ENCODE measurements at regions not wholly inside any gene's neighbourhood (a gene's known extent, or its start where the extent isn't known, plus 50 kb on each side); places are given as distances from the start of the nearest gene placed in this dataset.
"Not testable (repeated sequence)": the region's sequence is repeated elsewhere in the genome, so short reads cannot be mapped to it uniquely, and the experiment has no call there.

GRCh38 chr2:184413671-184414229 lies 184.6 kb upstream of the ZNF804A start:
- H3K4me1 Mint-ChIP-seq: no peaks in the 10 kb centered on the region

GRCh38 chr2:184416146-184416913 lies 182.0 kb upstream of the ZNF804A start:
- H3K9me3 Mint-ChIP-seq: no peaks in the 10 kb centered on the region
- no peaks in the 10 kb centered on the region for H3K27me3 Mint-ChIP-seq (ENCODE audit: low read depth)
- H3K4me3 Mint-ChIP-seq: no peak overlapping the region
- H3K27ac Mint-ChIP-seq: no peak overlapping the region
- H3K36me3 Mint-ChIP-seq (ENCODE audit: low read depth): no peaks in the 10 kb centered on the region
- no peaks in the 10 kb centered on the region for H3K4me1 Mint-ChIP-seq
- no peak for TF ChIP-seq CTCF (IDR thresholded peaks at IDR 0.05; ENCODE audit: unreplicated experiment in 3 of 3)

More at GRCh38 chr2:184413671-184414229, 184.6 kb upstream of the ZNF804A start:
- Mint-ChIP-seq H3K27ac (no peak overlapping the region), H3K4me3 (no peak overlapping the region), H3K9me3 (no peaks in the 10 kb centered on the region), H3K36me3 (ENCODE audit: low read depth) (no peaks in the 10 kb centered on the region), H3K27me3 (ENCODE audit: low read depth) (no peaks in the 10 kb centered on the region)
- no peak for TF ChIP-seq CTCF (IDR thresholded peaks at IDR 0.05; ENCODE audit: unreplicated experiment in 3 of 3)

- Mint-ChIP-seq H3K9me3 (no peaks in the 10 kb centered on the region), H3K4me1 (no peaks in the 10 kb centered on the region), H3K4me3 (no peak overlapping the region), H3K36me3 (ENCODE audit: low read depth) (no peaks in the 10 kb centered on the region), H3K27me3 (ENCODE audit: low read depth) (no peaks in the 10 kb centered on the region), H3K27ac (no peak overlapping the region)
- no peak for TF ChIP-seq CTCF (IDR thresholded peaks at IDR 0.05; ENCODE audit: unreplicated experiment in 3 of 3)
Measured at GRCh38 chr2:184419744-184420143, 178.6 kb upstream of the ZNF804A start.

GRCh38 chr2:184421456-184421855 lies 176.9 kb upstream of the ZNF804A start:
- not testable (repeated sequence) for H3K27ac Mint-ChIP-seq; H3K36me3 Mint-ChIP-seq (ENCODE audit: low read depth); H3K4me1 Mint-ChIP-seq; H3K27me3 Mint-ChIP-seq (ENCODE audit: low read depth); H3K9me3 Mint-ChIP-seq; H3K4me3 Mint-ChIP-seq

GRCh38 chr2:184425083-184425482 lies 173.2 kb upstream of the ZNF804A start:
- TF ChIP-seq CTCF (IDR thresholded peaks at IDR 0.05; ENCODE audit: unreplicated experiment in 3 of 3): no peak
- H3K9me3 Mint-ChIP-seq: no peaks in the 10 kb centered on the region
- H3K4me3 Mint-ChIP-seq: no peak overlapping the region
- H3K36me3 Mint-ChIP-seq (ENCODE audit: low read depth): no peaks in the 10 kb centered on the region
- H3K4me1 Mint-ChIP-seq: no peaks in the 10 kb centered on the region
- no peak overlapping the region for H3K27ac Mint-ChIP-seq
- H3K27me3 Mint-ChIP-seq (ENCODE audit: low read depth): no peaks in the 10 kb centered on the region

GRCh38 chr2:184444217-184444616 lies 154.1 kb upstream of the ZNF804A start:
- Mint-ChIP-seq H3K27me3 (ENCODE audit: low read depth) (no peaks in the 10 kb centered on the region), H3K4me1 (no peaks in the 10 kb centered on the region), H3K4me3 (no peak overlapping the region), H3K9me3 (no peaks in the 10 kb centered on the region), H3K36me3 (ENCODE audit: low read depth) (no peaks in the 10 kb centered on the region), H3K27ac (no peak overlapping the region)
- no peak for TF ChIP-seq CTCF (IDR thresholded peaks at IDR 0.05; ENCODE audit: unreplicated experiment in 3 of 3)

All from nephron (organoid).